IMR-90 (cell line): ENCODE measurements at regions not wholly inside any gene's neighbourhood (a gene's known extent, or its start where the extent isn't known, plus 50 kb on each side); places are given as distances from the start of the nearest gene placed in this dataset.

Experiments
- BHLHE40 ChIP-seq: fragments of 150-350 bp; IDR thresholded peaks from 2 replicates; pipeline ENCODE4 v1.6.1; 2016; ENCODE audit warnings: mild to moderate bottlenecking, low read depth, low read length
- ELK1 ChIP-seq: fragments of 150-350 bp; IDR thresholded peaks from 2 replicates; pipeline ENCODE4 v1.6.1; 2016; ENCODE audit warnings: low read depth, mild to moderate bottlenecking, low read length, moderate library complexity, borderline replicate concordance
- FOS ChIP-seq: fragments of 150-350 bp; IDR thresholded peaks from 2 replicates; pipeline ENCODE4 v1.6.1; 2016; ENCODE audit warnings: low read depth, low read length
- MAFK ChIP-seq: IDR thresholded peaks from 2 replicates; pipeline ENCODE4 v1.6.1; 2012; ENCODE audit warnings: low read depth, low read length, improper control_type of control experiment
- MAZ ChIP-seq: IDR thresholded peaks from 2 replicates; pipeline ENCODE4 v1.6.1; 2012; ENCODE audit warnings: low read depth, mild to moderate bottlenecking, low read length, improper control_type of control experiment, moderate library complexity, borderline replicate concordance
- MXI1 ChIP-seq: IDR thresholded peaks from 2 replicates; pipeline ENCODE4 v1.6.1; 2012; ENCODE audit warnings: low read depth, mild to moderate bottlenecking, low read length, moderate library complexity, borderline replicate concordance
- SMC3 ChIP-seq: fragments of 150-350 bp; IDR thresholded peaks from 2 replicates; pipeline ENCODE4 v1.6.1; 2016; ENCODE audit warnings: low read depth, mild to moderate bottlenecking, antibody characterized with exemption, low read length, moderate library complexity

GRCh38 chr11:29328961-29329441 is 687.8 kb downstream of the KCNA4 start (continued):
- TF ChIP-seq ELK1: no peak
- peak; percentile 90 for TF ChIP-seq SMC3
- TF ChIP-seq MAZ: no peak
- TF ChIP-seq MAFK: no peak; the same call in 1 of the 2 replicates
- TF ChIP-seq BHLHE40: peak; percentile 36; the same call in 1 of the 2 replicates
- peak; percentile 11; the same call in 1 of the 2 replicates for TF ChIP-seq FOS
- TF ChIP-seq MXI1: no peak
